Thyroid gland (tissue), 4 donors: ENCODE measurements at regions not wholly inside any gene's neighbourhood (a gene's known extent, or its start where the extent isn't known, plus 50 kb on each side); places are given as distances from the start of the nearest gene placed in this dataset.

Source experiments
- DNase-seq, 2 donors: peaks; one replicate each; pipeline ENCODE4 v3.0.0-alpha.2; 2019
- H3K27ac ChIP-seq, 3 donors: fragments of 200-600 bp; sonication (generic); 1 replicate in 2 of 3; 2 replicates in 1 of 3; pipeline ENCODE4 v1.5.1; 2016 to 2019; ENCODE audit warnings: mild to moderate bottlenecking in 1 of 3, moderate library complexity in 1 of 3
- H3K27me3 ChIP-seq: fragments of 200-600 bp; sonication (generic); one replicate; pipeline ENCODE4 v1.5.1; 2019
- H3K36me3 ChIP-seq, 2 donors: fragments of 200-600 bp; sonication (generic); one replicate each; pipeline ENCODE4 v1.5.1; 2016 to 2019
- H3K4me1 ChIP-seq, 2 donors: fragments of 200-600 bp; sonication (generic); one replicate each; pipeline ENCODE4 v1.5.1; 2017 to 2019
- H3K4me3 ChIP-seq, 3 donors: fragments of 200-600 bp; sonication (generic); replicated peaks in 1 of 3; 1 replicate in 2 of 3; 2 replicates in 1 of 3; pipeline ENCODE4 v1.5.1; 2016; ENCODE audit warnings: mild to moderate bottlenecking in 1 of 3
- H3K9me3 ChIP-seq: fragments of 200-600 bp; sonication (generic); one replicate; pipeline ENCODE4 v1.5.1; 2017
- POLR2A ChIP-seq, 2 donors: fragments of 450-650 bp; IDR thresholded peaks; one replicate each; pipeline ENCODE4 v1.6.1; 2017; ENCODE audit warnings: antibody characterized with exemption in 2 of 2, mild to moderate bottlenecking in 2 of 2, moderate library complexity in 1 of 2
- WGBS, 2 donors: methylation state at CpG; one replicate each; pipeline ENCODE4 v1.1.5; 2017; 5-methylcytosine and 5-hydroxymethylcytosine counted together
- intact Hi-C: fragments of 100-400 bp; cut with DNase I; formaldehyde crosslinking; loops from one replicate; pipeline ENCODE4 v1.15.1; 2023
- TF ChIP-seq, protein P1 (sequence below), 6 experiments: fragments of 200-600 bp in 3 of 6; fragments of 450-650 bp in 3 of 6; sonication (generic) in 3 of 6; IDR thresholded peaks; one replicate each; pipeline ENCODE4 v1.5.1; 2016 to 2019; ENCODE audit warnings: antibody characterized with exemption in 6 of 6, mild to moderate bottlenecking in 2 of 6, inconsistent platforms in 1 of 6, moderate library complexity in 1 of 6

DNA sequence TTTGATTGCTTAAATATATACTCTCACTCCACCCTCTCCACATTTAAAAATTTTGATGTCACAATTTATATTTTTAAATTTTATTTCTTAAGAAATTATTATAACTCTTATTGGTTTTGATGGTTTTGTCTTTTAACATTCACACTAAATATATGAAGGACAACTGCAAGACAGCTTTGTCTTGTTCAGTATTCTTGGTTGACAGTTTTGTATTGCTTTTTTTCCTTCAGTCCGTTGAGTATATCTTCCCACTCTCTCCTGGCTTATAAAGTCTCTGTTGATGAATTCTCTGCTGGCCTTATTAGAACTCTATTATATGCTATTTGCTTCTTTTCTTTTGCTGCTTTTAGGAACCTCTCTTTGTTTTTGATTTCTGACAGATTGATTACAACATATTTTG lies 392.2 kb downstream of the C6orf118 start:
- no peak for TF ChIP-seq POLR2A (IDR thresholded peaks at IDR 0.05)
- TF ChIP-seq, protein P1, sequence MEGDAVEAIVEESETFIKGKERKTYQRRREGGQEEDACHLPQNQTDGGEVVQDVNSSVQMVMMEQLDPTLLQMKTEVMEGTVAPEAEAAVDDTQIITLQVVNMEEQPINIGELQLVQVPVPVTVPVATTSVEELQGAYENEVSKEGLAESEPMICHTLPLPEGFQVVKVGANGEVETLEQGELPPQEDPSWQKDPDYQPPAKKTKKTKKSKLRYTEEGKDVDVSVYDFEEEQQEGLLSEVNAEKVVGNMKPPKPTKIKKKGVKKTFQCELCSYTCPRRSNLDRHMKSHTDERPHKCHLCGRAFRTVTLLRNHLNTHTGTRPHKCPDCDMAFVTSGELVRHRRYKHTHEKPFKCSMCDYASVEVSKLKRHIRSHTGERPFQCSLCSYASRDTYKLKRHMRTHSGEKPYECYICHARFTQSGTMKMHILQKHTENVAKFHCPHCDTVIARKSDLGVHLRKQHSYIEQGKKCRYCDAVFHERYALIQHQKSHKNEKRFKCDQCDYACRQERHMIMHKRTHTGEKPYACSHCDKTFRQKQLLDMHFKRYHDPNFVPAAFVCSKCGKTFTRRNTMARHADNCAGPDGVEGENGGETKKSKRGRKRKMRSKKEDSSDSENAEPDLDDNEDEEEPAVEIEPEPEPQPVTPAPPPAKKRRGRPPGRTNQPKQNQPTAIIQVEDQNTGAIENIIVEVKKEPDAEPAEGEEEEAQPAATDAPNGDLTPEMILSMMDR (IDR thresholded peaks at IDR 0.05), result no peak
- DNase-seq, result no peak
- no peak overlapping the region for H3K4me3 ChIP-seq
- H3K36me3 ChIP-seq, result no peaks in the 10 kb centered on the region
- 81 to 90% methylated on average over 1 of the region's 1 CpG for WGBS, 2 donors
- H3K27ac ChIP-seq, result no peak overlapping the region
- intact Hi-C loops, result no loop called here
- no peaks in the 10 kb centered on the region for H3K27me3 ChIP-seq
- H3K9me3 ChIP-seq, result no peaks in the 10 kb centered on the region
- H3K4me1 ChIP-seq, result no peaks in the 10 kb centered on the region

- Histone ChIP-seq H3K4me3 (no peak overlapping the region), H3K36me3 (no peaks in the 10 kb centered on the region), H3K27me3 (no peaks in the 10 kb centered on the region), H3K27ac (no peak overlapping the region), H3K4me1 (no peaks in the 10 kb centered on the region), H3K9me3 (no peaks in the 10 kb centered on the region)
- intact Hi-C loops, result no loop called here
- WGBS, 2 donors, result 82 to 86% methylated on average over 3 of the region's 3 CpGs
- TF ChIP-seq POLR2A (IDR thresholded peaks at IDR 0.05), result no peak
- TF ChIP-seq, protein P1 (IDR thresholded peaks at IDR 0.05), result no peak
- DNase-seq, result no peak
These were observed 393.3 kb downstream of the C6orf118 start for GRCh38 chr6:164916087-164916486.

DNA sequence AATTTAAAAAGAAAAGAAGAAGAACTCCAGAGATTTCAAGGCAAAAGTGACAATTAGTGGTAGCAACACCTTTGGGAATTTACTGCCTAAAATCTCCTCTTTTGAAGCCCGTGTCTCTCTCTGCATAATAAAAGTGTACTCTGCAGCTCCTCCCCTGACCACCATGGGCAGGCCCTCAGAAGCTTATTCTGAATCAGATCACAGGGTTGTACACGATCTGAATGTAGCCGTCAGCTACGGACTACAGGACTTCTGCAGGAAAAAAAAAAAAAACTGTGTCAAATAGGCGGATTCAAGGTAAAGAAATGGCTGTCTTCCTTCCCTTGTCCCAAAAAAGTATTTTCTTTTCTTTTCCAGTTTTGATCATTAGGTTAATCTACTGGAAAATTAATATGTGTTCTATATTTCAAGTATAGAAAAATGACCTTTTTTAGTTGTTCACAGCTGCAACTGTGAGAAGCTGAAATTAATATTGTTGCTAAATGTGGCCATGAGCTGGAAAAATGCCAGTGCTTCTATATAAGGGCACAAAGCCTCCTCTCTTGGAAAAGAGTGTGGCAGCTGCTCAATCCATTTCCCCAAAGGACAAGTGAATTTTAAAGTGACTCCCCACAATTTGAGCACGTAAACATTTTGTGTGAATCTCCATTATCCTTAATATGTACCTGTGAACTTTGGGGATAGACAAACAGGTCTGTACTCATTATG lies 397.4 kb downstream of the C6orf118 start:
- Histone ChIP-seq H3K9me3 (no peaks in the 10 kb centered on the region), H3K4me1 (no peaks in the 10 kb centered on the region), H3K27me3 (no peaks in the 10 kb centered on the region), H3K27ac (no peak overlapping the region), H3K36me3 (no peaks in the 10 kb centered on the region), H3K4me3 (no peak overlapping the region)
- no peak for TF ChIP-seq POLR2A (IDR thresholded peaks at IDR 0.05)
- TF ChIP-seq, protein P1 (IDR thresholded peaks at IDR 0.05), result no peak
- 37 to 52% methylated on average over 6 of the region's 6 CpGs for WGBS, 2 donors
- no peak for DNase-seq
- intact Hi-C loops, result no loop called here

GRCh38 chr6:164911151-164911550 lies 398.3 kb downstream of the C6orf118 start:
- no peaks in the 10 kb centered on the region for H3K27me3 ChIP-seq
- TF ChIP-seq, protein P1 (IDR thresholded peaks at IDR 0.05), result no peak
- no peak for TF ChIP-seq POLR2A (IDR thresholded peaks at IDR 0.05)
- DNase-seq, result no peak
- no peaks in the 10 kb centered on the region for H3K9me3 ChIP-seq
- H3K4me3 ChIP-seq, result no peak overlapping the region
- H3K36me3 ChIP-seq, result no peaks in the 10 kb centered on the region
- H3K27ac ChIP-seq, result no peak overlapping the region
- intact Hi-C loops, result no loop called here
- WGBS, 2 donors, result 75 to 91% methylated on average over 2 of the region's 2 CpGs
- no peaks in the 10 kb centered on the region for H3K4me1 ChIP-seq

DNA sequence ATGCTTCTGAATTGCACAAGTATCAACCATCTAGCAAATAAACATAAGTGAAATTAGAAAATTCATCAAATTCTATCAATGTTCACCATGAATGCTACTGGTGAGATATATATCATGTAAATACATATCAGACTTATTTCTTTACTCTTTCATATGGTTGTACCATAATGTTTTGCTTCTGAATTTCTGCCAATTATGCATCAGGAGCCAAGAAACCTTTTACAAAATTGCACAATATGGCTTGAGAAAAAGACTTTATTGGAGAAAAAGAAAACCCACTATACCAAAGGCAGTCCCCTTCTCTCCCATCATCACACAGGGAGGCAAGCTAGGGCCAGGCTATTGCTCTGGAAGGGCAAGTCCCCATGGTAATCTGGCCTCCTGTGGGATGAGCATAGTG lies 402.6 kb downstream of the C6orf118 start:
- H3K4me1 ChIP-seq, result no peaks in the 10 kb centered on the region
- no peak for TF ChIP-seq POLR2A (IDR thresholded peaks at IDR 0.05)
- TF ChIP-seq, protein P1 (IDR thresholded peaks at IDR 0.05), result no peak
- no peak overlapping the region for H3K27ac ChIP-seq
- no peaks in the 10 kb centered on the region for H3K9me3 ChIP-seq
- no peak overlapping the region for H3K4me3 ChIP-seq
- intact Hi-C loops, result no loop called here
- DNase-seq, result no peak
- H3K36me3 ChIP-seq, result no peaks in the 10 kb centered on the region
- no peaks in the 10 kb centered on the region for H3K27me3 ChIP-seq
